Ovary (tissue), 7 donors: ENCODE measurements at regions not wholly inside any gene's neighbourhood (a gene's known extent, or its start where the extent isn't known, plus 50 kb on each side); places are given as distances from the start of the nearest gene placed in this dataset.

Experiments used
- DNase-seq, 5 donors: peaks; one replicate each; pipeline ENCODE4 v3.0.0-alpha.2; 2019 to 2020
- H3K27ac ChIP-seq, 2 donors: fragments of 200-600 bp; one replicate each; pipeline versions ENCODE4 v1.5.1 to v1.8.0; 2019 to 2022
- H3K27me3 ChIP-seq: fragments of 200-600 bp; one replicate; pipeline ENCODE4 v1.8.0; 2022
- H3K36me3 ChIP-seq: fragments of 200-600 bp; sonication (generic); one replicate; pipeline ENCODE4 v1.5.1; 2019
- H3K4me1 ChIP-seq: one replicate; pipeline ENCODE4 v1.8.1; 2013; ENCODE audit warnings: mild to moderate bottlenecking, moderate library complexity; ENCODE audit not compliant: insufficient read depth
- H3K4me3 ChIP-seq: fragments of 200-600 bp; sonication (generic); one replicate; pipeline ENCODE4 v1.5.1; 2017
- H3K9me3 ChIP-seq, 2 donors: fragments of 200-600 bp in 1 of 2; sonication (generic) in 1 of 2; one replicate each; pipeline versions ENCODE4 v1.5.1 to v1.8.1; 2013 to 2019; ENCODE audit warnings: mild to moderate bottlenecking in 1 of 2, moderate library complexity in 1 of 2
- EP300 ChIP-seq: sonication (generic); formaldehyde crosslinking; IDR thresholded peaks from one replicate; pipeline ENCODE4 v1.6.1; 2017; ENCODE audit warnings: antibody characterized with exemption
- POLR2A ChIP-seq: fragments of 450-650 bp; IDR thresholded peaks from one replicate; pipeline ENCODE4 v1.6.1; 2017; ENCODE audit warnings: antibody characterized with exemption, mild to moderate bottlenecking, moderate library complexity
- WGBS, 3 donors: extraction: QIAGEN DNeasy Blood & Tissue Kit in 1 of 3; methylation state at CpG; one replicate each; pipeline versions ENCODE4 v1.1.5 to v1.1.7; 2013 to 2017; 5-methylcytosine and 5-hydroxymethylcytosine counted together
- intact Hi-C, 4 donors: fragments of 100-400 bp; cut with DNase I; formaldehyde crosslinking; loops; one replicate each; pipeline versions ENCODE4 v1.11.0 to v1.15.1; 2022 to 2023
- TF ChIP-seq, protein P1 (sequence below), 3 donors: fragments of 450-650 bp in 2 of 3; fragments of 200-600 bp in 1 of 3; IDR thresholded peaks; one replicate each; pipeline versions ENCODE4 v1.5.1 to v1.8.0; 2016 to 2022; ENCODE audit warnings: antibody characterized with exemption in 3 of 3, mild to moderate bottlenecking in 1 of 3
- donor health status: DM: no; HTN: no; CAD: no; lungs with moderate emphysema.
- donor health status: DM: no; HTN: no; CAD: no.
- donor health status: Bipolar disorder and iron deficiency.
- donor health status: DM: no; HTN: no; CAD: no.
- donor health status: DM: yes; HTN: yes; CAD: no.

DNA sequence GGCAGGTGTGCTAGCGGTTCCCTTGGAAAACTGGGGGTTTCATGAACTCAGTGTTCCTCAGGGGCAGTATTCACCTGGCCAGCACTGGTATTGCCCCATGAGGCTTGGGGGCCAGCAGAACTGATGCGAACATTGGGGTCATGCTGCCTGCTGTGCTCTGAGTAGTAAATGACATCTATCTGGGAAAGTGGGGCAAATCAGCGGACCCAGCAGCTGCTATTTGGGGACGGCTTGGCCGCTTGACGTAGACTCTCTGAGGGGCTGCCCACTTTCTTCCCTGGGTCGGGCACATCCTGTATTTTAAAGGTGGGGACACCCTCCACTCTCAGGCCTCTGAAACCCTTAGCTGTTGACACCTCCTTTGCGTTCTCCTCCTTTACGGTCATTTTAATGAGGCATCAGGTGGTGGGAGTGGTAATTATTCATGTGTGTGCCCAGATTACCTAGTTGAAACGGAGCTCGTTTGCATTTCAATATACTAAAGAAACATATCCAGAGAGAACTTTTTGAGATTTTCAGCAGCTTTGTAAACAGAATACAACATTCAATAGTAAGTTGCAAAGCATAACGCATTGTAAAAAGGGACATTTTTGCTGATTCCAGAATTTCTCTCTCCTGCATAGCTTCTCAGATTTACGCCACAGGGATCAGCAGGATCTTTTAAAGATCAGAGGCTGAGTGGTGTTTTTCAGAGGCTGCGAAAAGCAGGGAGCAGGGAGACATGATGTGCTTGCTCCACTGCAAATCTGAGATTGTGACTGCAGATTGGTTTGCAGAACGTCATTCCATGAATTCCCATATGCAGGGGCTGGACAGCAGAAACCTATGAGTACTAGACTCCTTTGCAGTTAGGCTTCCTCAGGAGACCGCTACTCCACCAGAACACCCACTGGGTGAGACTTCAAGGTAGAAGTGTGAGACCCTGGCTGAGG, 56.8 kb upstream of the ZFR start:
- H3K9me3 ChIP-seq, result no peaks in the 10 kb centered on the region
- H3K4me1 ChIP-seq, result peaks cover 8% of the 10 kb centered on the region
- H3K36me3 ChIP-seq, result no peaks in the 10 kb centered on the region
- no peak for DNase-seq
- WGBS, 3 donors, result 87 to 90% (median 89%) methylated on average over 16 of the region's 16 CpGs
- H3K27ac ChIP-seq, result no peak overlapping the region
- H3K27me3 ChIP-seq, result no peaks in the 10 kb centered on the region
- no peak for TF ChIP-seq EP300
- no peak for TF ChIP-seq POLR2A
- TF ChIP-seq, protein P1, sequence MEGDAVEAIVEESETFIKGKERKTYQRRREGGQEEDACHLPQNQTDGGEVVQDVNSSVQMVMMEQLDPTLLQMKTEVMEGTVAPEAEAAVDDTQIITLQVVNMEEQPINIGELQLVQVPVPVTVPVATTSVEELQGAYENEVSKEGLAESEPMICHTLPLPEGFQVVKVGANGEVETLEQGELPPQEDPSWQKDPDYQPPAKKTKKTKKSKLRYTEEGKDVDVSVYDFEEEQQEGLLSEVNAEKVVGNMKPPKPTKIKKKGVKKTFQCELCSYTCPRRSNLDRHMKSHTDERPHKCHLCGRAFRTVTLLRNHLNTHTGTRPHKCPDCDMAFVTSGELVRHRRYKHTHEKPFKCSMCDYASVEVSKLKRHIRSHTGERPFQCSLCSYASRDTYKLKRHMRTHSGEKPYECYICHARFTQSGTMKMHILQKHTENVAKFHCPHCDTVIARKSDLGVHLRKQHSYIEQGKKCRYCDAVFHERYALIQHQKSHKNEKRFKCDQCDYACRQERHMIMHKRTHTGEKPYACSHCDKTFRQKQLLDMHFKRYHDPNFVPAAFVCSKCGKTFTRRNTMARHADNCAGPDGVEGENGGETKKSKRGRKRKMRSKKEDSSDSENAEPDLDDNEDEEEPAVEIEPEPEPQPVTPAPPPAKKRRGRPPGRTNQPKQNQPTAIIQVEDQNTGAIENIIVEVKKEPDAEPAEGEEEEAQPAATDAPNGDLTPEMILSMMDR (IDR thresholded peaks at IDR 0.05), result no peak
- intact Hi-C loops, result no loop called here
- no peak overlapping the region for H3K4me3 ChIP-seq

DNA sequence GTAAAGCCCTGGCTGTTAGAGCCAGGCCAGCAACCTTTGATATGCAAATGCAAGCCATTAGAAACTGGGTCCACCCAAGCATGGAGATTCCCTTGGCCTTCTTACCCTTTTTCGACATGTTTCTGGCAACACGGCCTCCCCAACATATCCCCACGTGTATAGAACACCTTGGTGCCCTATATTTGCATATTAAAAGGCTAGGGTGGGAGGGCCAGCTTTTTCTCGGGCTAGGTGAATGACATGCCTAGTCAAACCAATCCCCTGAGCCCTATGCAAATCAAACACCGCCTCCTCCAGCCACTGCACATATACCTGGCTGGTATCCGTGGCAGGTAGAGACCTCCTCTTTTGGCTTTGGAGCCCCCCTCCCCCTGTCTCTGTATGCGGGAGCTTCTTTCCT, 55.6 kb upstream of the ZFR start:
- no peak overlapping the region for H3K4me3 ChIP-seq
- H3K27ac ChIP-seq, result no peak overlapping the region
- H3K36me3 ChIP-seq, result no peaks in the 10 kb centered on the region
- H3K9me3 ChIP-seq, result no peaks in the 10 kb centered on the region
- TF ChIP-seq, protein P1 (IDR thresholded peaks at IDR 0.05), result no peak
- TF ChIP-seq EP300 (no peak), POLR2A (no peak)
- 57 to 67% (median 60%) methylated on average over 7 of the region's 7 CpGs for WGBS, 3 donors
- peaks cover 2% of the 10 kb centered on the region for H3K4me1 ChIP-seq
- intact Hi-C loops, result no loop called here
- H3K27me3 ChIP-seq, result no peaks in the 10 kb centered on the region
- no peak for DNase-seq

DNA sequence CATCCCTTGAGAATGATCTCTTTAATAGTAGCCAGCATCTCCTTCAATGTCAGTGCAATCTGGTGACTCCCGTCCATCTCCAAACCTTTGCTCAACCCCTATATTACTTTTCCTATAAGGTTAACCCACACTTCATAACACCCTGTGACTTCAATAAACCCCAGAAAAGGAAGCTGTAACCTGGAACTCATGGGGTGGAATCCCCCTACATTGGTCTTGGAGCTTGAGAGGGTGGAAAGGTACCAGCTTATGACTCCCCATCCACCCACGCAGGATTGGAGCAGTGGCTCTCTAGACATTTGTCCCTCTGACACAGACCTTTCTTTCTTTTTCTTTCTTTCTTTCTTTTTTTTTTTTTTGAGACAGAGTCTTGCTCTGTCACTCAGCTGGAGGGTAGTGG, 54.7 kb upstream of the ZFR start:
- Histone ChIP-seq H3K4me3 (no peak overlapping the region), H3K27ac (no peak overlapping the region), H3K4me1 (no peaks in the 10 kb centered on the region), H3K27me3 (no peaks in the 10 kb centered on the region), H3K9me3 (no peaks in the 10 kb centered on the region), H3K36me3 (no peaks in the 10 kb centered on the region)
- WGBS, 3 donors, result 90 to 97% (median 95%) methylated on average over 2 of the region's 2 CpGs
- intact Hi-C loops, result loop anchor here in 2 of 4 donors (10.0 kb wide), 2 partner anchors 86 to 264 kb away; partner anchors contain the start of gene SUB1 (in 1 of the 2)
- no peak for TF ChIP-seq EP300
- TF ChIP-seq, protein P1 (IDR thresholded peaks at IDR 0.05), result no peak
- no peak for DNase-seq

DNA sequence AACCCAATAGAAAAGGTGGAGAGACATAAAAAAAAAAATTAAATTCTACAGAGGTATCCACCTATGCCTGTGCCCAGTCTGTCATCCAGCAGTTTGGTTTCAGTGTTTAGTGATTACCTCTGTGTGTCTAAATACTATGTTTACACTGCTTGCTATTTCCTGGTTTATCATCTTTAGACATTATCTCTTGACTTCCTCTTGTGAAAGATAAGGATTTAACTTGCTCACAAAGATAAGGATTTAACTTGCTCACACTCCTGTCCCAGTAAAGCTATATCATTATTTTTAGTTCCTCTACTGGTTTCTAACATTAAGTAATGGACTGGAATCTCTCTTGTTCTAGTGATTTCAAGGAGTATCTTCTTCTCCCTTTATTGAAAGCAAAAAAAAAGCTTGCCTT, 53.9 kb upstream of the ZFR start:
- no peak for DNase-seq
- H3K4me1 ChIP-seq, result no peaks in the 10 kb centered on the region
- intact Hi-C loops, result loop anchor here in 2 of 4 donors (10.0 kb wide), 2 partner anchors 86 to 264 kb away; partner anchors contain the start of gene SUB1 (in 1 of the 2)

More for the DNA sequence above, 53.9 kb upstream of the ZFR start:
- H3K27me3 ChIP-seq, result no peaks in the 10 kb centered on the region
- H3K27ac ChIP-seq, result no peak overlapping the region
- H3K9me3 ChIP-seq, result no peaks in the 10 kb centered on the region
- no peak overlapping the region for H3K4me3 ChIP-seq
- TF ChIP-seq, protein P1 (IDR thresholded peaks at IDR 0.05), result no peak
- TF ChIP-seq EP300 (no peak), POLR2A (no peak)
- H3K36me3 ChIP-seq, result no peaks in the 10 kb centered on the region
